GM12873 (cell line): ENCODE measurements at regions not wholly inside any gene's neighbourhood (a gene's known extent, or its start where the extent isn't known, plus 50 kb on each side); places are given as distances from the start of the nearest gene placed in this dataset.

Experiments
- CTCF ChIP-seq: IDR thresholded peaks from 2 replicates; pipeline ENCODE4 v1.5.1; 2012; ENCODE audit warnings: low read depth, mild to moderate bottlenecking, moderate library complexity, low read length, control low read depth; ENCODE audit not compliant: insufficient read depth; ENCODE audit errors: missing control alignments

DNA sequence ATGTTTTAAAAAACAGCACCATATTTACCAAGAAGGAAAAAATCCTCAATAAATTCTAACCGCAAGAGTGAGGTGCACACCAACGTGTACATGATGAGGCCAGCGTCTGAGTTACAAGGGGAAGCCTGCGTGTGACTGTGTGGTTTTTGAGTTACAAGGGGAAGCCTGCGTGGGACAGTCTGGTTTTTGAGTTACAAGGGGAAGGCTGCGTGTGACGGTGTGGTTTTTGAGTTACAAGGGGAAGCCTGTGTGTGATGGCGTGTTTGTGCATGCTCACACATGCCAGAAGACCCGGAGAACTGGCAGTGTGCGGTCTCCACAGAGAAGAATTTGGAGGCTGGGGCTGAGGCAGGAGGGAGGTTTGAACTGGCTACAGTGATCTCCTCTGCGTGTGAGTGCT, 1376.4 kb downstream of the TBC1D22A start:
- TF ChIP-seq CTCF = no peak

GRCh38 chr22:48138427-48138826, 1376.0 kb downstream of the TBC1D22A start:
- no peak for TF ChIP-seq CTCF

- TF ChIP-seq CTCF = no peak
These were observed 1375.2 kb downstream of the TBC1D22A start for GRCh38 chr22:48137640-48138039.

DNA sequence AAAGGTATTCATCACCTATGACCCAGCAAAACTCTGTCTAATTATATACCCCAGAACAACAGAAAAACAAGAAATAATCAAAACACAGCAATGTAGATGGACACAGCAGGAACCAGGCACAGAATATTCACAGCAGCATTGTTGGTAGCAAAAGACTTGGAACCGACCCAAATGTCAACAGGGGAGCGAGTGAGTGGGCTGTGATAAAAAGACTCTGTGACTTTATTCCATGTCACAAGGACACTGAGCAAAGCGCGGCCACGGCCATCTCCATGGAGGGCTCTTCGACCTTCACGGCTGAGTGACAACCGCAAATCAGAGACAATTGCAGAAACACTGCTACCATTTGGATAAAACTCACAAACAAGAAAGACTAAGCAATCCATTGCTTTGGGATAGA, 1373.1 kb downstream of the TBC1D22A start:
- no peak for TF ChIP-seq CTCF

GRCh38 chr22:48125416-48125815, 1363.0 kb downstream of the TBC1D22A start:
- no peak for TF ChIP-seq CTCF

DNA sequence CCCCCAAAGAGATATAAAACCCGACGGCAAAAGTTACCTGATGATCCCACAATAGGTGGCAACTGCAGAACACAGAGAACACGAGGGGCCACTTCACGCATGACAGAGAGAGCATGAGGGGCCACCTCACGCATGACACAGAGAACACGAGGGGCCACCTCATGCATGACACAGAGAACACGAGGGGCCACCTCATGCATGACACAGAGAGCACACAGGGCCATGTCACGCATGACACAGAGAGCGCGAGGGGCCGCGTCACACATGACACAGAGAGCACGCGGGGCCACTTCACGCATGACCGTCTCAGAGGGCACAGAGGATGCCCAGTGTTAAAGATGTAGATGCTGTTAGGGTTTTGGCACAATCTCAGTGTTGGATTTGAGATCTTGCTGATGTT, 1359.5 kb downstream of the TBC1D22A start:
- TF ChIP-seq CTCF = no peak

- TF ChIP-seq CTCF = no peak
These were observed 1356.2 kb downstream of the TBC1D22A start for GRCh38 chr22:48118654-48119053.
